ENCODE measurements at regions not wholly inside any gene's neighbourhood (a gene's known extent, or its start where the extent isn't known, plus 50 kb on each side); places are given as distances from the start of the nearest gene placed in this dataset.

- TF ChIP-seq GATA3 (IDR thresholded peaks at IDR 0.05; ENCODE audit: low read depth, low read length) (no peak), GATA2 (IDR thresholded peaks at IDR 0.05; ENCODE audit: low read depth, low read length) (no peak)
Measured at GRCh38 chr4:175411251-175411650, 400.8 kb downstream of the GPM6A start.
